ENCODE measurements at regions not wholly inside any gene's neighbourhood (a gene's known extent, or its start where the extent isn't known, plus 50 kb on each side); places are given as distances from the start of the nearest gene placed in this dataset.

DNA sequence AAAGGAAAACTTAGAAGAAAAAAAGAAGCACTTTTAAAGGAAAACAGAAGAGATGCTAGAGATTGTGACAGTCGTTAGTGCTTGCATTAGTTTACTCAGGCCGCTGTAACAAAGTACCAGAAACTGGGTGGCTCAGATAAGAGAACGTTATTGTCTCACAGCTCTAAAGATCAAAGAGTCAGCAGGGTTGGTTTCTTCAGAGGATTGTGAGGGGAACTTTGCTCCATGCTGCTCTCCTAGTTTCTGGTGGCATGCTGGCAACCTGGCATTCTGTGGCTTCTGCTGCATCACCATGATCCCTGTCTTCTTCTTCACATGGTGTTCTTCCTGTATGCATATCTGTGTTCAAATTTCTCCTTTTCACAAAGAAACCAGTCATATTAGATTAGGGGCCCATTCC is 119.4 kb upstream of the PLEKHA5 start:
- intact Hi-C loops (cut with micrococcal nuclease) (no loop called here), in situ Hi-C loops (cut with MboI; ENCODE audit: low sequenced_read_pairs) (no loop called here), dilution Hi-C loops (cut with HindIII; ENCODE audit: low sequenced_read_pairs, unreplicated experiment) (no loop called here)
- Histone ChIP-seq H4K91ac (ENCODE audit: insufficient read depth, low read depth, low read length) (no peak overlapping the region), H3K4me3 (ENCODE audit: insufficient read depth, low read depth, low read length) (no peak overlapping the region), H3K56ac (ENCODE audit: extremely low read depth, insufficient read depth, low read length) (no peak overlapping the region), H3K79me1 (ENCODE audit: low read depth in 1 of 2, low read length in 2 of 2) (no peaks in the 10 kb centered on the region), H3K27ac (ENCODE audit: insufficient read depth, low read length) (no peak overlapping the region), H2AFZ (replicated peaks; ENCODE audit: low read length, poor library complexity) (no peak overlapping the region), H3K14ac (replicated peaks; ENCODE audit: low read depth, low read length) (no peak overlapping the region), H2AK5ac (ENCODE audit: low read depth, low read length) (no peak overlapping the region), H2BK20ac (ENCODE audit: low read depth, low read length) (no peak overlapping the region), H3K9me1 (ENCODE audit: insufficient read depth, low read length) (peaks cover 2% of the 10 kb centered on the region; the same call in 1 of the 2 replicates), H4K8ac (ENCODE audit: low read depth in 2 of 2, low read length in 2 of 2) (no peak overlapping the region), H3K36me3 (ENCODE audit: control insufficient read depth, insufficient read depth, low read length) (no peaks in the 10 kb centered on the region), H2BK15ac (ENCODE audit: low read depth, low read length) (no peak overlapping the region), H3K4me1 (ENCODE audit: control insufficient read depth, insufficient read depth, low read length) (peaks cover 2% of the 10 kb centered on the region; the same call in 1 of the 2 replicates), H2BK120ac (ENCODE audit: low read depth, low read length) (no peak overlapping the region), H2BK5ac (ENCODE audit: low read depth, low read length, poor library complexity, severe bottlenecking) (no peak overlapping the region), H3K27me3 (ENCODE audit: control insufficient read depth, insufficient read depth, low read length) (no peaks in the 10 kb centered on the region), H3K4ac (ENCODE audit: low read depth, low read length) (no peak overlapping the region), H4K5ac (ENCODE audit: low read depth, low read length) (no peak overlapping the region), H2AK9ac (replicated peaks; ENCODE audit: low read depth, low read length, poor library complexity) (no peak overlapping the region), H4K20me1 (ENCODE audit: insufficient read depth, low read length) (no peaks in the 10 kb centered on the region), H3K18ac (ENCODE audit: low read depth, low read length) (no peak overlapping the region), H3K9ac (ENCODE audit: low read depth, low read length) (no peak overlapping the region), H3K4me2 (ENCODE audit: low read depth, low read length) (no peak overlapping the region), H3K23ac (ENCODE audit: low read depth, low read length) (no peak overlapping the region), H3K9me3 (ENCODE audit: control insufficient read depth, insufficient read depth, low read length) (no peaks in the 10 kb centered on the region)
- no TSS peak for BruUV-seq (replicated peaks)
- no peak for DNase-seq
- ChIA-PET POLR2A (ENCODE audit: unreplicated experiment) (no interaction called here), CTCF (no interaction called here)
- no peak for TF ChIP-seq CHD1 (IDR thresholded peaks at IDR 0.05; ENCODE audit: low read depth, low read length)
- TF ChIP-seq FOS (IDR thresholded peaks at IDR 0.05; ENCODE audit: low read depth, low read length), result no peak
- no peak for TF ChIP-seq BHLHE40 (IDR thresholded peaks at IDR 0.05; ENCODE audit: low read depth, low read length)
- TF ChIP-seq MAFK (IDR thresholded peaks at IDR 0.05; ENCODE audit: low read depth, low read length), result no peak
- TF ChIP-seq, protein P1, sequence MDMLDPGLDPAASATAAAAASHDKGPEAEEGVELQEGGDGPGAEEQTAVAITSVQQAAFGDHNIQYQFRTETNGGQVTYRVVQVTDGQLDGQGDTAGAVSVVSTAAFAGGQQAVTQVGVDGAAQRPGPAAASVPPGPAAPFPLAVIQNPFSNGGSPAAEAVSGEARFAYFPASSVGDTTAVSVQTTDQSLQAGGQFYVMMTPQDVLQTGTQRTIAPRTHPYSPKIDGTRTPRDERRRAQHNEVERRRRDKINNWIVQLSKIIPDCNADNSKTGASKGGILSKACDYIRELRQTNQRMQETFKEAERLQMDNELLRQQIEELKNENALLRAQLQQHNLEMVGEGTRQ (IDR thresholded peaks at IDR 0.05; ENCODE audit: low read depth, low read length), result no peak
- WGBS, 2 experiments (ENCODE audit: extremely low coverage in 2 of 2, insufficient read length in 1 of 2), result 60% methylated on average over 2 of the region's 3 CpGs; no CpG with 5 or more reads in 1 of the 2 experiments
- no peak for ATAC-seq (ENCODE audit: low read depth)

Data from IMR-90 (cell line).